Sigmoid colon (tissue), 4 donors: ENCODE measurements at regions not wholly inside any gene's neighbourhood (a gene's known extent, or its start where the extent isn't known, plus 50 kb on each side); places are given as distances from the start of the nearest gene placed in this dataset.

Experiments used
- POLR2AphosphoS5 ChIP-seq, 4 donors: sonication (generic); formaldehyde crosslinking; IDR thresholded peaks; one replicate each; pipeline ENCODE4 v1.6.1; 2017; ENCODE audit warnings: antibody characterized with exemption in 4 of 4
- TF ChIP-seq, protein P1 (sequence below), 4 experiments: fragments of 450-650 bp in 3 of 4; fragments of 200-600 bp in 1 of 4; IDR thresholded peaks; one replicate each; pipeline ENCODE4 v1.5.1; 2016 to 2019; ENCODE audit warnings: antibody characterized with exemption in 4 of 4, mild to moderate bottlenecking in 3 of 4, moderate library complexity in 2 of 4

DNA sequence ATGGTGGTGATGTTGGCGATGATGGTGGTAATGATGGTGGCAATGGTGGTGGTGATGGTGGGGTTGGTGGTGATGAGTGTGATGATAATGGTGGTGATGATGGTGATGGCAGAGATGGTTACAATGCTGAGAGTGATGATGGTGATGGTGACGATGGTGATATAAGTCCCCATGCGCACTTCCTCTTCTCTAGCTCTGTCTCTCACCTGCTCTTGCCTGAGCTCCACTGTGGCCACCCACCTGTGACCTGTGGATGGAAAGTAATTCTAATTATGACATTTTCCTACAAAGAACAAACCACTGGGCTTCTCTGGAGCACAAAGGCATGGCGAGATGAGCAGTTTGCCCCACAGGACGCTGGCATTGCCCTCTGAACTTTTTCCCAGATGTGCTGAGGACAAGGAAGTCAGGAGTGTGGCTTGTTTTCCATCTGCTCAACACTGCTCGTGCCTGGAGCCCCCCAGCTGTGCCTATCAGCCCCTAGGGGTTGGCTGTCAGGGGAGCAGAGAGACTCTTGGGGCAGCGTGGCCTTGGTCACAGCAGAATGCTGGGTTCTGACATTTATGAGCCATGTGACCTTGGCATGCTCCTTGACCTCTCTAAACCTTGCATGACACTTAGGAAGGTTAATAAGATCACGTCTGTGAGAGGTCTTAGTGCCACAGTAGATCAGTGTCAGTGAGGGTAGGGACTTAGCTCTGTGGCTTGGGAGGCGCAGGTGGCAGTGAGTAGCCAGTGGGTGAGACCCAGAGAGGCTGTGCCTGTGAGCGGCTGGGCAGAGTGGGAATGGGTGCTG is 68.4 kb downstream of the RRM2 start:
- TF ChIP-seq, protein P1, sequence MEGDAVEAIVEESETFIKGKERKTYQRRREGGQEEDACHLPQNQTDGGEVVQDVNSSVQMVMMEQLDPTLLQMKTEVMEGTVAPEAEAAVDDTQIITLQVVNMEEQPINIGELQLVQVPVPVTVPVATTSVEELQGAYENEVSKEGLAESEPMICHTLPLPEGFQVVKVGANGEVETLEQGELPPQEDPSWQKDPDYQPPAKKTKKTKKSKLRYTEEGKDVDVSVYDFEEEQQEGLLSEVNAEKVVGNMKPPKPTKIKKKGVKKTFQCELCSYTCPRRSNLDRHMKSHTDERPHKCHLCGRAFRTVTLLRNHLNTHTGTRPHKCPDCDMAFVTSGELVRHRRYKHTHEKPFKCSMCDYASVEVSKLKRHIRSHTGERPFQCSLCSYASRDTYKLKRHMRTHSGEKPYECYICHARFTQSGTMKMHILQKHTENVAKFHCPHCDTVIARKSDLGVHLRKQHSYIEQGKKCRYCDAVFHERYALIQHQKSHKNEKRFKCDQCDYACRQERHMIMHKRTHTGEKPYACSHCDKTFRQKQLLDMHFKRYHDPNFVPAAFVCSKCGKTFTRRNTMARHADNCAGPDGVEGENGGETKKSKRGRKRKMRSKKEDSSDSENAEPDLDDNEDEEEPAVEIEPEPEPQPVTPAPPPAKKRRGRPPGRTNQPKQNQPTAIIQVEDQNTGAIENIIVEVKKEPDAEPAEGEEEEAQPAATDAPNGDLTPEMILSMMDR (IDR thresholded peaks at IDR 0.05), result no peak
- TF ChIP-seq POLR2AphosphoS5 (IDR thresholded peaks at IDR 0.05), result no peak
